DOHH2 (cell line): ENCODE measurements at regions not wholly inside any gene's neighbourhood (a gene's known extent, or its start where the extent isn't known, plus 50 kb on each side); places are given as distances from the start of the nearest gene placed in this dataset.

ENCODE experiments used
- CTCF ChIP-seq: fragments of 200-600 bp; sonication (generic); IDR thresholded peaks from one replicate; pipeline ENCODE4 v1.5.1; 2014; ENCODE audit warnings: antibody characterized with exemption, mild to moderate bottlenecking, low read depth, low read length; ENCODE audit not compliant: poor library complexity, severe bottlenecking
- EZH2phosphoT487 ChIP-seq: fragments of 200-600 bp; sonication (generic); IDR thresholded peaks from 2 replicates; pipeline ENCODE4 v1.6.1; 2017; ENCODE audit warnings: borderline replicate concordance, mild to moderate bottlenecking, antibody characterized with exemption, low read length, moderate library complexity, mixed read lengths

- TF ChIP-seq CTCF (no peak), EZH2phosphoT487 (no peak)
These were observed 390.4 kb upstream of the ADGRL4 start for GRCh38 chr1:79396901-79397300.
